HG02623 (cell line): ENCODE measurements at regions not wholly inside any gene's neighbourhood (a gene's known extent, or its start where the extent isn't known, plus 50 kb on each side); places are given as distances from the start of the nearest gene placed in this dataset.
"Not testable (repeated sequence)": the region's sequence is repeated elsewhere in the genome, so short reads cannot be mapped to it uniquely, and the experiment has no call there.

Source experiments
- ATAC-seq: cut with Tn5 transposase; IDR thresholded peaks from one replicate; pipeline ENCODE4 v1.9.1; 2021; ENCODE audit warnings: moderate library complexity; ENCODE audit not compliant: unreplicated experiment

GRCh38 chr4:66000510-66001117 lies 330.3 kb upstream of the EPHA5 start:
- no peak for ATAC-seq

- ATAC-seq, result no peak
These were observed 329.2 kb upstream of the EPHA5 start for GRCh38 chr4:65999518-65999871.

GRCh38 chr4:65998807-65999517 lies 328.7 kb upstream of the EPHA5 start:
- ATAC-seq, result not testable (repeated sequence)

GRCh38 chr4:65983061-65983460 lies 312.8 kb upstream of the EPHA5 start:
- ATAC-seq, result no peak

- no peak for ATAC-seq
These were observed 306.0 kb upstream of the EPHA5 start for GRCh38 chr4:65976287-65976686.

GRCh38 chr4:65973186-65973585 lies 302.9 kb upstream of the EPHA5 start:
- no peak for ATAC-seq

- ATAC-seq, result no peak
These were observed 301.4 kb upstream of the EPHA5 start for GRCh38 chr4:65971686-65972085.

GRCh38 chr4:65968831-65969558 lies 298.7 kb upstream of the EPHA5 start:
- ATAC-seq, result no peak

GRCh38 chr4:65960751-65961150 lies 290.5 kb upstream of the EPHA5 start:
- ATAC-seq, result no peak

- no peak for ATAC-seq
These were observed 284.1 kb upstream of the EPHA5 start for GRCh38 chr4:65954416-65954815.

- no peak for ATAC-seq
These were observed 280.9 kb upstream of the EPHA5 start for GRCh38 chr4:65951177-65951576.

GRCh38 chr4:65943076-65943475 lies 272.8 kb upstream of the EPHA5 start:
- no peak for ATAC-seq

GRCh38 chr4:65924843-65925242 lies 254.6 kb upstream of the EPHA5 start:
- ATAC-seq, result no peak

GRCh38 chr4:65923616-65924015 lies 253.3 kb upstream of the EPHA5 start:
- no peak for ATAC-seq

GRCh38 chr4:65921180-65921579 lies 250.9 kb upstream of the EPHA5 start:
- no peak for ATAC-seq

GRCh38 chr4:65918872-65919271 lies 248.6 kb upstream of the EPHA5 start:
- no peak for ATAC-seq

- no peak for ATAC-seq
These were observed 247.9 kb upstream of the EPHA5 start for GRCh38 chr4:65918212-65918611.

- ATAC-seq, result no peak
These were observed 247.2 kb upstream of the EPHA5 start for GRCh38 chr4:65917486-65917885.

GRCh38 chr4:65911720-65912119 lies 241.4 kb upstream of the EPHA5 start:
- ATAC-seq, result no peak

GRCh38 chr4:65893957-65894755 lies 223.9 kb upstream of the EPHA5 start:
- ATAC-seq, result no peak

GRCh38 chr4:65893271-65893670 lies 223.0 kb upstream of the EPHA5 start:
- ATAC-seq, result no peak
